ENCODE measurements at regions not wholly inside any gene's neighbourhood (a gene's known extent, or its start where the extent isn't known, plus 50 kb on each side); places are given as distances from the start of the nearest gene placed in this dataset.

- DNase-seq, result no peak
Measured at GRCh38 chr2:5986801-5987787, 294.9 kb downstream of the SOX11 start.

- no peak for DNase-seq
Measured at GRCh38 chr2:5988120-5988519, 295.9 kb downstream of the SOX11 start.

- no peak for DNase-seq
Measured at GRCh38 chr2:5990086-5990485, 297.9 kb downstream of the SOX11 start.

- no peak for DNase-seq
Measured at GRCh38 chr2:5991305-5991968, 299.3 kb downstream of the SOX11 start.

GRCh38 chr2:5995832-5996231 is 303.6 kb downstream of the SOX11 start:
- DNase-seq, result no peak

GRCh38 chr2:6008186-6008585 is 316.0 kb downstream of the SOX11 start:
- no peak for DNase-seq

- no peak for DNase-seq
Measured at GRCh38 chr2:6008726-6009125, 316.5 kb downstream of the SOX11 start.

GRCh38 chr2:6010163-6010562 is 318.0 kb downstream of the SOX11 start:
- no peak for DNase-seq

GRCh38 chr2:6011921-6012320 is 319.7 kb downstream of the SOX11 start:
- DNase-seq, result peak; percentile 5

GRCh38 chr2:6017736-6018286 is 325.6 kb downstream of the SOX11 start:
- DNase-seq, result peak; percentile 4

GRCh38 chr2:6024229-6024628 is 332.0 kb downstream of the SOX11 start:
- DNase-seq, result no peak

GRCh38 chr2:6024784-6025183 is 332.6 kb downstream of the SOX11 start:
- DNase-seq, result no peak

GRCh38 chr2:6025391-6025790 is 333.2 kb downstream of the SOX11 start:
- DNase-seq, result no peak

- DNase-seq, result no peak
Measured at GRCh38 chr2:6027066-6027465, 334.9 kb downstream of the SOX11 start.

GRCh38 chr2:6031200-6031867 is 339.1 kb downstream of the SOX11 start:
- no peak for DNase-seq

GRCh38 chr2:6036211-6036610 is 344.0 kb downstream of the SOX11 start:
- DNase-seq, result no peak

- no peak for DNase-seq
Measured at GRCh38 chr2:6043238-6043637, 351.1 kb downstream of the SOX11 start.

- no peak for DNase-seq
Measured at GRCh38 chr2:6052649-6053048, 360.5 kb downstream of the SOX11 start.

- DNase-seq, result no peak
Measured at GRCh38 chr2:6053743-6054142, 361.6 kb downstream of the SOX11 start.

- DNase-seq, result no peak
Measured at GRCh38 chr2:6054161-6054671, 362.0 kb downstream of the SOX11 start.

GRCh38 chr2:6060992-6061663 is 368.9 kb downstream of the SOX11 start:
- no peak for DNase-seq
